Uterus (tissue), 3 donors: ENCODE measurements at regions not wholly inside any gene's neighbourhood (a gene's known extent, or its start where the extent isn't known, plus 50 kb on each side); places are given as distances from the start of the nearest gene placed in this dataset.

Source experiments
- DNase-seq, 2 donors: peaks; one replicate each; pipeline ENCODE4 v3.0.0-alpha.2; 2019 to 2020
- H3K27ac ChIP-seq, 2 donors: fragments of 200-600 bp; sonication (generic); 1 replicate in 1 of 2; 2 replicates in 1 of 2; pipeline ENCODE4 v1.5.1; 2016 to 2018
- H3K27me3 ChIP-seq, 2 donors: fragments of 200-600 bp; sonication (generic); one replicate each; pipeline ENCODE4 v1.5.1; 2018 to 2019; ENCODE audit warnings: control low read depth in 1 of 2
- H3K36me3 ChIP-seq, 2 donors: fragments of 200-600 bp; sonication (generic); one replicate each; pipeline ENCODE4 v1.5.1; 2019; ENCODE audit warnings: control low read depth in 1 of 2
- H3K4me1 ChIP-seq, 2 donors: fragments of 200-600 bp; sonication (generic); one replicate each; pipeline ENCODE4 v1.5.1; 2018 to 2019; ENCODE audit warnings: control low read depth in 1 of 2
- H3K4me3 ChIP-seq, 2 donors: fragments of 200-600 bp; sonication (generic); 1 replicate in 1 of 2; 2 replicates in 1 of 2; pipeline ENCODE4 v1.5.1; 2018 to 2019; ENCODE audit warnings: mild to moderate bottlenecking in 1 of 2
- H3K9me3 ChIP-seq, 2 donors: fragments of 200-600 bp; sonication (generic); one replicate each; pipeline ENCODE4 v1.5.1; 2019; ENCODE audit warnings: control low read depth in 1 of 2
- CTCF ChIP-seq, 4 experiments: fragments of 200-600 bp in 2 of 4; fragments of 450-650 bp in 2 of 4; sonication (generic) in 2 of 4; IDR thresholded peaks; one replicate each; pipeline ENCODE4 v1.5.1; 2016 to 2019; ENCODE audit warnings: antibody characterized with exemption in 4 of 4, mild to moderate bottlenecking in 2 of 4, moderate library complexity in 1 of 4
- POLR2A ChIP-seq, 2 donors: fragments of 450-650 bp; IDR thresholded peaks; one replicate each; pipeline ENCODE4 v1.6.1; 2016; ENCODE audit warnings: antibody characterized with exemption in 2 of 2, mild to moderate bottlenecking in 1 of 2, moderate library complexity in 1 of 2
- intact Hi-C: fragments of 100-400 bp; cut with DNase I; formaldehyde crosslinking; loops from one replicate; pipeline ENCODE4 v1.15.1; 2023; ENCODE audit warnings: low total_unique reads
- donor health status: DM: yes; HTN: yes; CAD: no.

GRCh38 chr9:107792006-107792405 lies 302.4 kb upstream of the KLF4 start:
- Histone ChIP-seq H3K36me3 (no peaks in the 10 kb centered on the region), H3K9me3 (no peaks in the 10 kb centered on the region), H3K27me3 (no peaks in the 10 kb centered on the region), H3K27ac (no peak overlapping the region), H3K4me3 (no peak overlapping the region), H3K4me1 (no peaks in the 10 kb centered on the region)
- DNase-seq: no peak
- no peak for TF ChIP-seq CTCF (IDR thresholded peaks at IDR 0.05)
- no peak for TF ChIP-seq POLR2A (IDR thresholded peaks at IDR 0.05)
- intact Hi-C loops: no loop called here

- Histone ChIP-seq H3K27me3 (no peaks in the 10 kb centered on the region), H3K4me3 (no peak overlapping the region), H3K4me1 (no peaks in the 10 kb centered on the region), H3K27ac (no peak overlapping the region), H3K36me3 (no peaks in the 10 kb centered on the region), H3K9me3 (no peaks in the 10 kb centered on the region)
- DNase-seq: no peak
- TF ChIP-seq POLR2A (IDR thresholded peaks at IDR 0.05) (no peak), CTCF (IDR thresholded peaks at IDR 0.05) (no peak)
- intact Hi-C loops: no loop called here
These were observed 299.6 kb upstream of the KLF4 start for GRCh38 chr9:107789001-107789700.

GRCh38 chr9:107786561-107786960 lies 297.0 kb upstream of the KLF4 start:
- Histone ChIP-seq H3K27me3 (no peaks in the 10 kb centered on the region), H3K4me1 (no peaks in the 10 kb centered on the region), H3K27ac (no peak overlapping the region), H3K4me3 (no peak overlapping the region), H3K9me3 (no peaks in the 10 kb centered on the region), H3K36me3 (no peaks in the 10 kb centered on the region)
- intact Hi-C loops: no loop called here
- TF ChIP-seq CTCF (IDR thresholded peaks at IDR 0.05) (no peak), POLR2A (IDR thresholded peaks at IDR 0.05) (no peak)
- DNase-seq: no peak

- no peaks in the 10 kb centered on the region for H3K27me3 ChIP-seq
- DNase-seq: peak in 1 of 2 donors; percentile 21
- H3K4me1 ChIP-seq: no peaks in the 10 kb centered on the region
- no peaks in the 10 kb centered on the region for H3K36me3 ChIP-seq
- intact Hi-C loops: no loop called here
- no peak overlapping the region for H3K4me3 ChIP-seq
- no peak overlapping the region for H3K27ac ChIP-seq
- TF ChIP-seq CTCF (IDR thresholded peaks at IDR 0.05) (no peak), POLR2A (IDR thresholded peaks at IDR 0.05) (no peak)
- no peaks in the 10 kb centered on the region for H3K9me3 ChIP-seq
These were observed 294.8 kb upstream of the KLF4 start for GRCh38 chr9:107784235-107784958.

- H3K36me3 ChIP-seq: no peaks in the 10 kb centered on the region
- no peak overlapping the region for H3K27ac ChIP-seq
- H3K9me3 ChIP-seq: no peaks in the 10 kb centered on the region
- no peaks in the 10 kb centered on the region for H3K27me3 ChIP-seq
- DNase-seq: no peak
- TF ChIP-seq POLR2A (IDR thresholded peaks at IDR 0.05): no peak
- no peak for TF ChIP-seq CTCF (IDR thresholded peaks at IDR 0.05)
- H3K4me1 ChIP-seq: no peaks in the 10 kb centered on the region
- no peak overlapping the region for H3K4me3 ChIP-seq
- intact Hi-C loops: no loop called here
These were observed 293.2 kb upstream of the KLF4 start for GRCh38 chr9:107782789-107783188.
